ENCODE measurements at regions not wholly inside any gene's neighbourhood (a gene's known extent, or its start where the extent isn't known, plus 50 kb on each side); places are given as distances from the start of the nearest gene placed in this dataset.

- Histone ChIP-seq H3K36me3 (replicated peaks in 1 of 2; ENCODE audit: control extremely low read depth in 1 of 2, control insufficient read depth in 1 of 2, extremely low read depth in 1 of 2, insufficient read depth in 2 of 2, low read length in 1 of 2) (no peaks in the 10 kb centered on the region), H3K4me2 (replicated peaks; ENCODE audit: low read depth, low read length, poor library complexity, severe bottlenecking) (no peak overlapping the region), H3K9me3 (ENCODE audit: control extremely low read depth in 1 of 3, control insufficient read depth in 2 of 3, insufficient read depth in 1 of 3, low read length in 2 of 3) (no peaks in the 10 kb centered on the region), H3K4me3 (ENCODE audit: control extremely low read depth in 1 of 5, extremely low read depth in 1 of 5, insufficient read depth in 1 of 5, low read depth in 2 of 5, low read length in 4 of 5) (no peak overlapping the region), H3K27ac (ENCODE audit: low read length in 2 of 2) (no peak overlapping the region), H2AFZ (ENCODE audit: insufficient read depth, low read depth, low read length, poor library complexity, severe bottlenecking) (no peak overlapping the region), H3K27me3 (replicated peaks in 1 of 4; ENCODE audit: control extremely low read depth in 1 of 4, control insufficient read depth in 3 of 4, insufficient read depth in 4 of 4, low read length in 3 of 4) (no peaks in the 10 kb centered on the region), H3K4me1 (ENCODE audit: control insufficient read depth in 2 of 2, insufficient read depth in 2 of 2, low read length in 2 of 2) (no peaks in the 10 kb centered on the region), H3K9ac (ENCODE audit: low read length) (no peak overlapping the region), H4K20me1 (ENCODE audit: control insufficient read depth, insufficient read depth, low read length, poor library complexity, severe bottlenecking) (no peaks in the 10 kb centered on the region), H3K79me2 (ENCODE audit: control insufficient read depth, insufficient read depth, low read length) (no peaks in the 10 kb centered on the region)
- H3K27ac Mint-ChIP-seq, result no peak overlapping the region
- TF ChIP-seq EZH2 (IDR thresholded peaks at IDR 0.05; ENCODE audit: borderline replicate concordance, insufficient read depth, low read depth, low read length, poor library complexity, severe bottlenecking) (no peak), CTCF (IDR thresholded peaks at IDR 0.05) (no peak)
- no peaks in the 10 kb centered on the region for H3K4me1 Mint-ChIP-seq
- intact Hi-C loops (cut with micrococcal nuclease), result no loop called here
- CTCF ChIA-PET, result no interaction called here
- no peaks in the 10 kb centered on the region for H3K9me3 Mint-ChIP-seq (ENCODE audit: insufficient read depth)
- ATAC-seq (ENCODE audit: low read depth) (no peak), DNase-seq (no peak)
- WGBS (ENCODE audit: insufficient coverage), result 95% methylated on average over 5 of the region's 5 CpGs
- peaks cover 7% of the 10 kb centered on the region for H3K27me3 Mint-ChIP-seq
- POLR2A ChIA-PET, result no interaction called here
- no peak overlapping the region for H3K4me3 Mint-ChIP-seq
Measured at GRCh38 chr17:30586818-30587595, 109.8 kb downstream of the GOSR1 start.

GRCh38 chr17:30584810-30585209 is 107.6 kb downstream of the GOSR1 start:
- H3K36me3 ChIP-seq (replicated peaks in 1 of 2; ENCODE audit: control extremely low read depth in 1 of 2, control insufficient read depth in 1 of 2, extremely low read depth in 1 of 2, insufficient read depth in 2 of 2, low read length in 1 of 2), result no peaks in the 10 kb centered on the region
- no peaks in the 10 kb centered on the region for H3K4me1 ChIP-seq (ENCODE audit: control insufficient read depth in 2 of 2, insufficient read depth in 2 of 2, low read length in 2 of 2)
- Mint-ChIP-seq H3K27ac (no peak overlapping the region), H3K9me3 (ENCODE audit: insufficient read depth) (no peaks in the 10 kb centered on the region), H3K27me3 (peaks cover 9% of the 10 kb centered on the region), H3K4me3 (no peak overlapping the region), H3K4me1 (no peaks in the 10 kb centered on the region)
- no peak overlapping the region for H3K9ac ChIP-seq (ENCODE audit: low read length)
- no peaks in the 10 kb centered on the region for H3K9me3 ChIP-seq (ENCODE audit: control extremely low read depth in 1 of 3, control insufficient read depth in 2 of 3, insufficient read depth in 1 of 3, low read length in 2 of 3)
- no peaks in the 10 kb centered on the region for H3K79me2 ChIP-seq (ENCODE audit: control insufficient read depth, insufficient read depth, low read length)
- H3K4me3 ChIP-seq (ENCODE audit: control extremely low read depth in 1 of 5, extremely low read depth in 1 of 5, insufficient read depth in 1 of 5, low read depth in 2 of 5, low read length in 4 of 5), result no peak overlapping the region
- no peaks in the 10 kb centered on the region for H4K20me1 ChIP-seq (ENCODE audit: control insufficient read depth, insufficient read depth, low read length, poor library complexity, severe bottlenecking)
- no peak overlapping the region for H2AFZ ChIP-seq (ENCODE audit: insufficient read depth, low read depth, low read length, poor library complexity, severe bottlenecking)
- TF ChIP-seq EZH2 (IDR thresholded peaks at IDR 0.05; ENCODE audit: borderline replicate concordance, insufficient read depth, low read depth, low read length, poor library complexity, severe bottlenecking), result no peak
- TF ChIP-seq CTCF (IDR thresholded peaks at IDR 0.05), result no peak
- H3K4me2 ChIP-seq (replicated peaks; ENCODE audit: low read depth, low read length, poor library complexity, severe bottlenecking), result no peak overlapping the region
- ATAC-seq (ENCODE audit: low read depth) (no peak), DNase-seq (no peak)
- WGBS (ENCODE audit: insufficient coverage), result 77% methylated on average over 4 of the region's 5 CpGs
- no peaks in the 10 kb centered on the region for H3K27me3 ChIP-seq (replicated peaks in 1 of 4; ENCODE audit: control extremely low read depth in 1 of 4, control insufficient read depth in 3 of 4, insufficient read depth in 4 of 4, low read length in 3 of 4)
- CTCF ChIA-PET, result no interaction called here
- POLR2A ChIA-PET, result no interaction called here
- intact Hi-C loops (cut with micrococcal nuclease), result no loop called here
- no peak overlapping the region for H3K27ac ChIP-seq (ENCODE audit: low read length in 2 of 2)
